ENCODE measurements at regions not wholly inside any gene's neighbourhood (a gene's known extent, or its start where the extent isn't known, plus 50 kb on each side); places are given as distances from the start of the nearest gene placed in this dataset.

DNA sequence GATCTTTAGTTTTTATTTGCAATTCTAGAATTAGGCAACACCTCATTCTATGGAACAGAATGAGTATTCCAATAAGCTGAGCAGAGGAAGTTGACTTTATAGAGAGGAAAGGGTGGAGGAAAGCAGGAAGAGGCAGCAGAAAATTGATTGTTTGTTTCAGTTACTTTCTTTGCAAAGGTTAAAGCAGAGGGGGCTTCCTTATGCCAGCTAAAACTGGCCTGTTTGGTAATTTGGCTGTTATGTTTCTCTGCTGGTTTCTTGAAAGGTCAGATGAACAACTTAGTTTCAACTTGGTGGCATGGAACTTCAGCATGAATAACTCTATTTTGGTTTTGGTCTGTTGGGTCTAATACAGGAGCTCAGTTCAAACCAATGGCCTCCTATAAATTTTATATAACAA is 190.9 kb upstream of the IL12A start:
- intact Hi-C loops (cut with DNase I) = loop anchor here in 3 of 10 donors (2.0 to 5.0 kb wide), 2 partner anchors 33 to 35 kb away; no protein-coding TSS in a partner anchor
- TF ChIP-seq, protein P1, sequence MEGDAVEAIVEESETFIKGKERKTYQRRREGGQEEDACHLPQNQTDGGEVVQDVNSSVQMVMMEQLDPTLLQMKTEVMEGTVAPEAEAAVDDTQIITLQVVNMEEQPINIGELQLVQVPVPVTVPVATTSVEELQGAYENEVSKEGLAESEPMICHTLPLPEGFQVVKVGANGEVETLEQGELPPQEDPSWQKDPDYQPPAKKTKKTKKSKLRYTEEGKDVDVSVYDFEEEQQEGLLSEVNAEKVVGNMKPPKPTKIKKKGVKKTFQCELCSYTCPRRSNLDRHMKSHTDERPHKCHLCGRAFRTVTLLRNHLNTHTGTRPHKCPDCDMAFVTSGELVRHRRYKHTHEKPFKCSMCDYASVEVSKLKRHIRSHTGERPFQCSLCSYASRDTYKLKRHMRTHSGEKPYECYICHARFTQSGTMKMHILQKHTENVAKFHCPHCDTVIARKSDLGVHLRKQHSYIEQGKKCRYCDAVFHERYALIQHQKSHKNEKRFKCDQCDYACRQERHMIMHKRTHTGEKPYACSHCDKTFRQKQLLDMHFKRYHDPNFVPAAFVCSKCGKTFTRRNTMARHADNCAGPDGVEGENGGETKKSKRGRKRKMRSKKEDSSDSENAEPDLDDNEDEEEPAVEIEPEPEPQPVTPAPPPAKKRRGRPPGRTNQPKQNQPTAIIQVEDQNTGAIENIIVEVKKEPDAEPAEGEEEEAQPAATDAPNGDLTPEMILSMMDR (IDR thresholded peaks at IDR 0.05) = no peak
- H3K27ac ChIP-seq = peak overlapping the region in 8 of 10 donors; percentile 44 to 80 (median 65)
- no peak overlapping the region for H3K4me3 ChIP-seq
- no peak for ATAC-seq
- H3K27me3 ChIP-seq = no peaks in the 10 kb centered on the region
- H3K4me1 ChIP-seq = peaks cover 10 to 95% (median 77%) of the 10 kb centered on the region in 9 donors
- no peak for DNase-seq
- H3K36me3 ChIP-seq = no peaks in the 10 kb centered on the region
- H3K9me3 ChIP-seq = no peaks in the 10 kb centered on the region

DNA sequence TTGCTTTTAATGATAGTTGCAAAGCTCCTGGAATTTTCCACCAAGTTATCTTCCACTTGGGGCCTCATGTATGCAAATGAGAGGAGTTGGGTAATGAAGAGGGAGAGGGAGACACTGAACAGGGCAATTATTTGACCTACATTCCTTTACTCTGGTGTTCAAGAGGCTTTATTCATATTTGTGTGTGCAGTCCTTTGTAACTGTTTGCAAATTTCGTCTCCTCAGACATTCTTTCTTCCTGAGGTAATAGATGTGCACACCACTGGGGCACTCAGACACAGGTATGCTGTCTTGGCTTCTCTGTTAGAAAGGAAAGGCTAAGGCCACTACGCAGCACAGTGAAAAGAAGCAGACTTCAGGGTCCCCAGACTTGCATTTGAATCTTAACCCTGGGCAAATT is 189.7 kb upstream of the IL12A start:
- DNase-seq (no peak), ATAC-seq (peak in 1 of 8 donors; percentile 5)
- Histone ChIP-seq H3K36me3 (no peaks in the 10 kb centered on the region), H3K4me3 (no peak overlapping the region), H3K9me3 (no peaks in the 10 kb centered on the region), H3K4me1 (peaks cover 10 to 90% (median 72%) of the 10 kb centered on the region in 9 donors), H3K27ac (peak overlapping the region in 4 of 10 donors; percentile 28 to 80 (median 73)), H3K27me3 (no peaks in the 10 kb centered on the region)
- intact Hi-C loops (cut with DNase I) = loop anchor here in 1 of 10 donors (5.0 kb wide), 1 partner anchor 37 kb away; no protein-coding TSS in a partner anchor
- WGBS, 2 donors = 51 to 59% methylated on average over 2 of the region's 2 CpGs
- TF ChIP-seq, protein P1 (IDR thresholded peaks at IDR 0.05) = no peak

DNA sequence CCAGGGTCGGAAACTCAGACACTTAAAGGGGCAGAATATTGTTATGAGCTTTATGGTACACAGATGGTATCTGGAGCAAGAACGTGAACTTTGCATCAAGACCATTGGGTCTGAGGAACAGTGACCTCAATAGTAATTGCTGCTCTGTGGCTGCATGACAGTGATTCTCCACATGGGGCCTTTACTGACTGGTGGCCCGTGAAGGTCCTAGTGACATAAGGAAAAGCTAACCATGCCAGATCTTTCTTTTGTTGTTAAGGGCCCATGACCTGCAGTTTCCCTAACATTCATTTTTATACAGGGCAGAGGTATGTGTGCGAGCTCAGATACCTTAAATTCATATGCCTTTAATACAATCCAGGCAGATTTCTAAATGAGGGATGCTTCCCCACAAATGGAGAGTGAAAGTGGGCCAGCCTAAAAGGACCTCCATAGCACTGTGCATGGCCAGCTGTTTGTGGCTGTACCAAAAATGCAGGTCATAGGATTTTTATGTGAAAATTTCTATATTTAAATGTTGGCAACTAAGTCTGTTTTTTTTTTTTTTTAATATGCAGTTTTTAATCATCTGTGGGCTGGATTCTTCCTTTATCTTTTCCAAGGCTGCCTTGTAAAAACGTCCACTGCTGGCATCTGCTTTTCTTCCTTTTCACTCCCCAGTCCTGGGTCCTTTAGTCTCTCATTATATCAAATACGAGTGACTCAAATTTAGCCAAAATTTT is 188.0 kb upstream of the IL12A start:
- 55 to 60% methylated on average over 6 of the region's 6 CpGs for WGBS, 2 donors
- DNase-seq (no peak), ATAC-seq (no peak)
- H3K9me3 ChIP-seq = no peaks in the 10 kb centered on the region
- H3K27me3 ChIP-seq = no peaks in the 10 kb centered on the region
- no peak overlapping the region for H3K4me3 ChIP-seq
- H3K36me3 ChIP-seq = no peaks in the 10 kb centered on the region
- H3K4me1 ChIP-seq = peaks cover 8 to 89% (median 76%) of the 10 kb centered on the region in 9 donors
- intact Hi-C loops (cut with DNase I) = loop anchor here in 8 of 10 donors (5.0 to 10.0 kb wide), 7 partner anchors 33 to 536 kb away; no protein-coding TSS in a partner anchor
- TF ChIP-seq, protein P1 (IDR thresholded peaks at IDR 0.05) = no peak
- H3K27ac ChIP-seq = peak overlapping the region in 3 of 10 donors; percentile 14 to 33 (median 24)

DNA sequence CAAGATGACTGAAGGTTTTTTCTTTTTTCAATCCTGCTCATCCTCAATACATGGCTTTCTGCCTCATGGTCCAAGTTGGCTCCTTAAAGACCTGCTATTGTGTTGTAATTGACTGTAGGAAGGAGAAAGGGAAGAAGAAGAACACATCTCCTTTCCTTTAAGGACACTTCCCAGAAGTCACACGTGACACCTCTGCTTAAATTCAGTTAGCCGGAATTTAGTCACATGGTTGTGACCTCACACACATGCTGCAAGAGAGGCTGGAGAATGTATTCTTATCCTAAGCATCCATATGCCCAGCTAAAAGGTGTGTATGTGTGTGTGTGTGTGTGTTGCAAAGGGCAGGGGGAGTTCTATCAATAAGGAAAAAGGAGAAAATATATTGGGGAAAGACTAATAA is 185.8 kb upstream of the IL12A start:
- WGBS, 2 donors = 83 to 84% methylated on average over 2 of the region's 2 CpGs
- peaks cover 8 to 89% (median 69%) of the 10 kb centered on the region in 9 donors for H3K4me1 ChIP-seq

More for the DNA sequence above, 185.8 kb upstream of the IL12A start:
- no peak for DNase-seq
- Histone ChIP-seq H3K36me3 (no peaks in the 10 kb centered on the region), H3K9me3 (no peaks in the 10 kb centered on the region), H3K27ac (peak overlapping the region in 1 of 10 donors; percentile 37), H3K27me3 (no peaks in the 10 kb centered on the region), H3K4me3 (no peak overlapping the region)
- intact Hi-C loops (cut with DNase I) = loop anchor here in 8 of 10 donors (5.0 to 10.0 kb wide), 7 partner anchors 36 to 538 kb away; no protein-coding TSS in a partner anchor
- no peak for ATAC-seq
- TF ChIP-seq, protein P1 (IDR thresholded peaks at IDR 0.05) = no peak
